Right renal pelvis (tissue), 4 donors: ENCODE measurements at regions not wholly inside any gene's neighbourhood (a gene's known extent, or its start where the extent isn't known, plus 50 kb on each side); places are given as distances from the start of the nearest gene placed in this dataset.
"Not testable (repeated sequence)": the region's sequence is repeated elsewhere in the genome, so short reads cannot be mapped to it uniquely, and the experiment has no call there.

Source experiments
- DNase-seq, 4 donors: peaks; one replicate each; pipeline ENCODE4 v3.0.0-alpha.2; 2013; ENCODE audit warnings: low read depth in 4 of 4, low spot score in 3 of 4, missing footprints in 1 of 4

DNA sequence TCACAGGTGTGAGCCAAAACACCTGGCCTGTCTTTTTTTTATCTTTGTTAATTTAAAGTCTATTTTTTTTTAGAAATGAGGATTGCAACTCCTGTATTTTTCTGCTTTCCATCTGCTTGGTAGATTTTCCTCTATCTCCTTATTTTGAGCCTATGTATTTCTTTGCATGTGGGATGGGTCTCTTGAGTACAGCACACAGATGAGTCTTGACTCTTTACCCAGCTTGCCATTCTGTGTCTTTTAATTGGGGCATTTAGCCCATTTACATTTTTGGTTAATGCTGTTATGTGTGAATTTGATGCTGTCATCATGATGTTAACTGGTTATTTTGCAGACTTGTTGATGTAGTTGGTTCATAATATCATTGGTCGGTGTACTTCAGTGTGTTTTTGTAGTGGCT, 317.4 kb downstream of the IPO8 start:
- DNase-seq, result no peak

DNA sequence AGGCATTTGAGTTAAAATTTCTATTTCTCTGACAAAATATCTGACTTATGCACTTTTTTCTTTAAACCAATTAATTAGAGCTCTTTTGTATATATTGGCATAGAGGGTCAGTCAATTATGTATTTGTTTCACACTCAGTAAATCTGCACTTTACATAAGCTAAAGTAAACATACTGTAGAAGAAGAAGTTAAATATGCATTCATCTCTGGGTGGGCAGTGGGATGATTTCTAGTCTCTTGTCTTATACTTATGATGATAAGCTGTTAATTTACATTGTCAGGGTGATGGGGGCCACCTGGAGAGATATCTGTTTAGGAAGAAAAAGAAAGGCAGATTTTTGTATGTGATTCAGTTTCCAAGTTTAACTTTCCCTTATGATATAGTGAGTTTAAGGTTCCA, 330.8 kb downstream of the IPO8 start:
- no peak for DNase-seq

DNA sequence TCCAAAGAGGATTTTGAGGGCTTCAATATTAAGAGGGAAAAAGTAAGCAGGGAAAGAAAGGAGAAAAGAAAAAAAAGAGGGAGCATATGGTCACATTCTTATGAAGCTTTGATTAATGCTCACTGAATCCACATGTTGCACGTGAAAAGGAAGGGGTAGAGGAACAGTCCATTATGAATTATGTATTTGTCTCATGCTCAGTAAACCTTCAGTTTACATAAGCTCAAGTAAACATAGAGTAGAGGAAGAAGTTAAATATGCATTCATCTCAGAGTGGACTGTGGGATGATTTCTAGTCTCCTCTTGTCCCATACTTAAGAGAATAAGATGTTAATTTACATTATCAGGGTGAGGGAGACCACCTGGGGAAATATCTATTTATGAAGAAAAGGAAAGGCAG, 334.5 kb downstream of the IPO8 start:
- no peak for DNase-seq

DNA sequence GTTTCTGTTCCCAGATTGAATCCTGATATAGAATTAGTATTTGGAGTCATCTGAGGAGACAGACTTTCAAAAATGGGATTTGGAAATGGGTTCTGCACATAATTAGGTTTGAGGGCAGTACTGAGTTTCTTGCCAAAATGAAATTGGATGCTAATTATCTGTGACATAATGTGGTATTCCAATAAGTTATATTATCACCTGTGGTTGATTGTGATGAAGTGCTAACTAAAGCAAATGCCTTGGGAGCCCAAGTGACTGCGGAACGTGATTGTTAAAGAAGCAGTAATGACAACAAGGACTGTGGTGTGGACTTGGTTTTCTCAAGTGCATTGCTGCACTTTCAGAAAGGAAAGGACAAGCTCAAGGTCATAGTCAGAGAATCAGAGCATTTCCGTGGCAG, 337.0 kb downstream of the IPO8 start:
- DNase-seq, result no peak

DNA sequence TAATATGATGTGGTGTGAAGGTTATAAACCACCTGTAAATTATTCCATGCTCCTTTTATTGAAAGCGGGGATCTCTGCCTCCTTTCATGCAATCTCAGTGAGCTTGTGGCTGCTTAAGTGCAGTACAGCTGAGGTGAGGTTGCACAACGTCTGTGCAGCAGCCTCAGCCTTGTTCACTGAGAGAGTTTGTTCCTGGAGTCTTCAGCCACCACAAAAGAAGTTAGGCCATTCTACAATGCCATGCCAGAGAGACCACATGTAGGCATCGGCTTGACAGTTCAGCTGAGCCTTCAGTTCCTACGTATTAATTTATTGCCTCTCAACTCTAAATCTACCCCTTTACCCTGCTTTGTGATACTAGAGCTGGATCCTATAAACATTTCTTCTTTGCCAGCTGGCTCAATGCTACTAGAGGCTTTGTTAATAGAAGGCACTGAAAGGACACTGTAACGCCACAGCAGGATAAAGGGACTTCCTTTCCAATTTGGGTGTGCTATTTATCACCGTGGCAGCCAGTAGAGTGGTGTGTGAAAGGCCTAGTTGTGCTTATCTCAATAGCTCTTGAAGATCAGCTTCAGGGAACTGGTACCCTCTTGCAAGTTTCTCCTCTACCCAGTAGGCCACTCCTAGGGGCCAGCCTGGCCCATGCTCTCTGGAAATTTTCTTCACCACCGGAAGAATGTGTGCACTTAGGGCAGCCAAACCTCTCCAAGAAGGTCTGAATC, 337.7 kb downstream of the IPO8 start:
- DNase-seq, result no peak

DNA sequence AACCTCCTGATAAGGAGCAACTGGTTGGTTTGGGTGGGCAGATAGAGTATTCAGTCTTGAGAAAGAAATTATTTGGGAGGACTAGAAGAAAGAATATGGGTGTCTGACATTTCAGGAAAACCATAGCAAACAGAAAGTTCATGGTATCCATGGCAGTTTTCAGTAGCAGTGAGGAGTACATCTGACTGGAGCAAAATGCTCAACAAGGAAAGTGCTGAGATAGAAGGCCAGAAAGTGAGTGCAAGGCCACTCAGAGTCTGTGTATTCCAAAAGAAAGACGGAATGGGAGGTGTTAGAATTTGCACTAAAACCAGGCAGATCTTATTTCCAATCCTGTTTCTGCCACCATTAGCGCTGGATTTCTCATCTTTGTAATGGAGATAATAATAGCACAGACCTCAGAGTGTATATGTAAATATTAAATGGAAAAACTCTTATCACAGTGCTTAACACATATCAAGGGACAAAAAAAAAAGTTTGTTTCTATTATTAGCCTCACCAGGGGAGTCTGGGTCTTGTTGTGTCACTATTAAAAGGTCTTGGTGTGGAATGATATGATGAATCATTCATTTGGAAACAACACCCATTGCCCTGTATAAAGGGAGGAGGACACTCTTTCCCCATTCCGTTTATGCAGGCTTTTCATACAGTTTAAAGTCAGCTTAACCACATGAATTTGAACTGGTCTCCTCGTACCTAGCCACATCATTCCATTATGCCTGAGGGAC, 349.8 kb downstream of the IPO8 start:
- no peak for DNase-seq

DNA sequence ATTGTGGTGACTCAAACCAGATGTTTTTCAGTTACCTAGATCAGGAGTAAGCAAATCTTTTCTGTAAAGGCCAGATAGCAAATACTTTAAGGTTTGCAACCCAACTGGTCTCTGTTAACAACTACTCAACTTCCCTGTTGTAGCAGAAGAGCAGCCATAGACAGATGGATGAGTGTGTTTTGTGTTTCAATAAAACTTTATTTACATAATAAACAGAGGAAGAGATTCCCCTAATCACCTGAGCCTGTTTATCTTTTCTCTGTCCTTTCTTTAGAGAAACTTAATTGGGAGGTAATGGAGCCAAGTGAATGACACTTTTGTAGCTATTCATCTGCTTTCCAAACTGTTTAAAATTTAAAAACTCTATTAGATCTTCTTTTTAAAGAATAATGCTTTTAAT, 365.1 kb downstream of the IPO8 start:
- no peak for DNase-seq

DNA sequence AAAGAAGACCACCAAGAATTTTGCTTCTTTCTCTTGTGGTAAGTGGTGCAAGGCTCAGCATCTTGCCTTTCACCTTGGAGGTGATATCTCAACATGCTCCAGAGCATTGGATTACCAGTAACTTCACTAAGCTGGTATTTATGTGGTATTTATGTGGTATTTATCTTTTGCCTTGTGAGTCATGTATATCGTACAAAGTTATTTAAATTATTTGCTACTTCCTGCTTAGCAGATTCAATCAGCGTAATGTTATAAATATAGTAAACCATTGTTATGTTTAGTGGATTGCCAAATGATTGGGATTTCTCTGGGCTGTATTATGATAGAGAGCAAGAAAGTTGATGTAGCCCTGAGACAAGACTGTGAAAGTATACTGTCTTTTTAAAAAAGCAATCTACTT, 366.4 kb downstream of the IPO8 start:
- DNase-seq, result no peak

DNA sequence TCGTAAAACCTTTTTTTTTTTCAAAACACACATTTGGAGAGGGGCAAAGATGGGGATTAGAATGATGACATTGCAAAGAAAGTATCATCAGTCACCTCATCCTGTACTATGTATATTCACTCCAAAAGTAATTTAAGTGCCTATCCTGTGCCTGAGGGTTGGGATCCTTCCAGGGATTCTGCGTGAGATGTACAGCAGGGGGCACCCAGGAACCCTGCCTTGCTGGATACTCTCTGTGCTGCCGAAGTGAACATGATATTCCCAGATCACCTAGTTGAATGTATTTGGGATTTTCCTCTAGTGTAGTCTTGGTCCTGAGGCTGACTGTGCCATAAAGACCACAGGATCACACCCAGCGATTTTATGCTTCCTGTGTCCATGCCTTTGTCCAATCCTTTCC, 372.7 kb downstream of the IPO8 start:
- DNase-seq, result no peak

DNA sequence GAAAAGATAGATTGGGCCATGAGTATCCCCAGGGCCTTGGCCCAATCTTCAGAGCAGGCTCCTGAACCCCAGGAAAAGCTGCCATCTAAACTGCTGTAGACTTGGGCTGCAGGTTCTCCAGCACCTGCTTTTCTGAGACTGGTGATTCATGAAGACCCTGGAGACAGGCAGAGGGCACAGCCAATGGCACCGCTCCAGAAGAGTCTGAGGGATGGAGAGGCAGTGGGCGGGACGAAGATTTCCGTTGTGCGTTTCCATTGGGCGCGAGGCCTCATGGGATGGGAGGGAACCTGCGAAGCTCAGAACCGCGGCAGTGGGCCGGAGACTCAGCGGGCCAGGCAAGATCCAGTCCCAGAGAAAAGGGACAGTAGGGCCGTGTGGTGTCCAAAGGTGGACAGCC, 375.1 kb downstream of the IPO8 start:
- DNase-seq, result no peak

DNA sequence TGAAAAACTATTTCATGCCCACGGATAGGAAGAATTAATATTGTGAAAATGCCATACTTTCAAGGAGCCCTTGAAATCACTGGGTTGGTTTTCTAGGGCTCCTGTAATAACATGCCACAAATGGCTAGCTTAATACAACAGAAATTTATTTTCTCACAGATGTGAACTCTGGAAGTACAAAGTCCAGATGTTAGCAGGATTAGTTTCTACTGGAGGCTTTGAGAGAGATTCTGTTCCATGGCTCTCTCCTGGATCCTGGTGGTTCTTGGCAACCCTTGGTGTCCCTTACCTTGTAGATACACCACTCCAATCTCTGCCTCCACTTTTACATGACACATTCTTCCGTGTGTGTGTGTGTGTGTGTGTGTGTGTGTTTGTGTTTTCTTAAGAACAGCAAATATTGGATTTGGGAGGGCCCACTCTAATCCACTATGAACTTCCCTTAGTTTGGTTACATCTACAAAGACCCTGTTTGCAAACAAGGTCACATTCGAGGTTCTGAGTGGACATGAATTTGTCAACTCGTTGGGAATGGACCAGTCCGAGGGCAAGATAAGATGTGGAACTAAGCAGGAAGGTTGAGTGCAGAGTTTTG, 381.1 kb downstream of the IPO8 start:
- DNase-seq, result no peak

DNA sequence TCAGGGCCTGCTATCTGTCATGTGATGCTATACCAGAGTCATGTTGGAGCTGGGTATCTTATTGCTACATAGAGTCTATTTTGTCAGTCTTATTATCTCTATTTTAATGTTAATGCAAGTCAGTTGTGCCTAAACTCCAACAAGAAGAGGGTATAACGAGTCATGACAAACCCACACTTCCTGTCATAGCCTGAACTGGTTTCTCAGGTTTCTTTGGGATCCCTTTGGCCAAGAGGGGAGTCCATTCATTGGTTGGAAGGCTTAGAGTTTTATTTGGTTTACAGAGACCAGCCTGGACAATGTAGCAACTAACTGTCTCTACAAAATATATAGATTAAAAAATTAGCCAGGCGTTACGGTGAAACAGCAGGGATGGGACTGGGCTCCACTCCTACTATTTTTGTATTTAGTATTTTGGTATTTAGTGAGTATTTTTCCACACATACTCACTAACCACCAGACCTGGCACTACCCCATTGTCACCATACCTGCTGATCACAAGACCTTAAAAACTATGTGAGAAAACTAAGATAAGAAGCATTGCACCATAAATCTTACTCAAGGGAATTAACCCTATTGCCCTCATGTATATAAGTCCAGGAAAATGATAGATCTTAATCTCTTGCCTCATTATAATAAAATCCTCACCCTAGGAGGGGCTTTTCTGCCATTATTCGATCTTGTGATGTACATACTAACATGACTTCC, 387.5 kb downstream of the IPO8 start:
- DNase-seq, result no peak

DNA sequence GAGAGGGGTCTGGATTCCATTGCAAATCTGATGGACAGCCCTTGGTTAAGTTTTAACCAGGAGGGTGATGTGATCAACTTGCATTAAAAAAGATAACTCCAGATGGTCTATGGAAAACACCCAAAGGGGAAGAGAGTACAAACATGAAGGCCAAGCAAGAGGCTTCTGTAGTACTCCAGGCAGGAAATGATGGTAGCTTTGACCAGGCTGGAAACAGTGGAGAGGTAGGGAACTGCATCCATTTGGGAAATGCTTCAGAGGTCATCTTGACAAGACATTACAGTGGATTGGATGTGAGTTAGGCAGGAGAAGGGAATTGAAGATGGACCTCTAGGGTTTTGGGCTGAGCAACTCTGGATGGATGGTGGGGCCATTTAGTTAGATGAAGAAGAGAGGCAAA, 391.1 kb downstream of the IPO8 start:
- no peak for DNase-seq

DNA sequence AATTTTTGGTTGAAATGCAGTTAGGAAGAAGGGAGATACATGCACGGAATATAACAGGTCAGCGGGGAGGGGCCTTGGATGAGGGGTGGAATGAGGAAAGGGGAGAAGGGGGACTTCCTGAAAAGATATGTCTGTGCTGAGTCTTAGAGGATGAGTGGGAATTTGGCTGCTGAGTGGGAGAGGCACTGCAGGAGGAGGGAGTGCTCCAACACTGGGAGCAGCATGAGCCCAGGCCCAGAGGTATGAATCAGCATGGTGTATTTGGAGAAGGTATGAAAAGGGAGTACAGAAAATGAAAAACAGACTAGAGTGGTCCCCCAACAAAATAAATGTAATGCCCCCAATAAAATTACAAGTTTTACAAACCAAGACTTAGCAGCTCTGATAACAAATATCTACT, 394.4 kb downstream of the IPO8 start:
- no peak for DNase-seq

DNA sequence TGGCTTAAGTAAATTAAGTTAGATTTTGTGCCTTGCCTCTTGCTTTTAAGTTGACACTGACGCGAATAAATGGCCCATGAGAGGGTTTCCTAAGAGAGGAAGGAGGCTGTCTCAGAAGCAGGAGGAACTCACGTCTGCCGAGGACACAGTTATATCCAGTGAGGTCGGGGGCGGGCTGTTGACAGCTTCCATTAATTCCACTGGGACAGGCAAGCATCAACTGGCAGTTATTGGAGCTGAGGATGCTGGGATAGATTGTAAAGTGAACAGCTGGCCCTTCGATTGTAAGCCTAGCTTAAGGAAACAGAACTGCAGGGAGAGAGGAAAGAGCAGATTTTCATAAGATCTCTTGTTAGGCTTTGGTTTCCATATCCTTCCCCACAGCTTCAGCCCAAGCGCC, 399.2 kb downstream of the IPO8 start:
- peak in 1 of 4 donors; percentile 5 for DNase-seq

DNA sequence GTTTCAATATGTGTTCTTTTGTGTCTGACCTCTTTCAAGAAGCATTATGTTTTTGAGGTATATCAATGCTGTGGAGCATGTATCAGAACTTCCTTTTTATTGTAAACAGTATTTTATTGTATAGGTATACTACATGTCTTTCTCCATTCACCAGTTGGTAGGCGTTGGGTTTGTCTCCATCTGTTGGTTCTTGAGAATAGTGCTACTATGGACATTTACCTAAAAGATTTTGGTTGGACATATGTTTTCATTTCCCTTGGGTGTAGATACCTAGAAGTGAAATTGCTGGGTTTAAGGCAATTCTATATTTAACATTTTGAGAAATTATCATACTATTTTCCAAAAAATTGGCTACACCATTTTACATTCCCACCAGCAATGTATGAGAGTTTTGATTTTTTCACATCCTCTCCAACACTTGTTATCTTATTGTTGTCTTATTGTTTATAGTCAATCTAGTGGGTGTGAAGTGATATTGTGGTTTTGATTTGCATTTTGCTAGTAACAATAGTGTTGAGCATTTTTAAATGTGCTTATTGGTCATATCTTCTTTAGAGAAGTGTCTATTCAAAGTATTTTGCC, 409.2 kb downstream of the IPO8 start:
- peak in 2 of 4 donors; percentile 5 to 7 for DNase-seq

DNA sequence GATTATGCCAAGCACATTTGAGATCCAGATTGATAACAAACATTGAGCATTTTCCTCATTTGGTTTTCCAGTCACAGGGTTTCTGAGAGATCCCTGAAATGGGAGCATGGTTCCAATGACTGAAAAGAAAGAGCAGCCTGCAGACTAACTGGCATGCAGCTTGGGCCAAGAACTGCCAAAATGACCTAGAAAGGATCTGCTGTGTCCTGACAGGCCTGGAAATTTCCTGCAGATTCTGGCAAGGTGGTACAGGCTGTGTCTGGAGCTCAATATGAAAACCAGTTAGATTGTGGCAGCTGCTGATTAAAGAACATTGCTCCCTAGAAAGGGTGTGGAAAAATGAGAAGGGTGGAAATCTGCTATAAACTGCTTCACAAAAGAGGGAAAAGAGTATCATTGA, 417.3 kb downstream of the IPO8 start:
- DNase-seq, result no peak

DNA sequence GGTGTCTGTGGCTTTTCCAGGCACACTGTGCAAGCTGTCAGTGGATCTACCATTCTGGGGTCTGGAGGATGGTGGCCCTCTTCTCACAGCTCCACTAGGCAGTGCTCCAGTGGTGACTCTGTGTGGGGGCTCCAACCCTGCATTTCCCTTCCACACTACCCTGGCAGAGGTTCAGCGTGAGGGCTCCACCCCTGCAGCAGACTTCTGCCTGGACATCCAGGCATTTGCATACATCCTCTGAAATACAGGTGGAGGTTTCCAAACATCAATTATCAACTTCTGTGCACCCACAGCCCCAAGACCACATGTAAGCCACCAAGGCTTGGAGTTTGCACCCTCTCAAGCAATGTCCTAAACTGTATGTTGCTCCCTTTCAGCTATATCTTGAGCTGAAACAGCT, 423.2 kb downstream of the IPO8 start:
- DNase-seq, result not testable (repeated sequence)

DNA sequence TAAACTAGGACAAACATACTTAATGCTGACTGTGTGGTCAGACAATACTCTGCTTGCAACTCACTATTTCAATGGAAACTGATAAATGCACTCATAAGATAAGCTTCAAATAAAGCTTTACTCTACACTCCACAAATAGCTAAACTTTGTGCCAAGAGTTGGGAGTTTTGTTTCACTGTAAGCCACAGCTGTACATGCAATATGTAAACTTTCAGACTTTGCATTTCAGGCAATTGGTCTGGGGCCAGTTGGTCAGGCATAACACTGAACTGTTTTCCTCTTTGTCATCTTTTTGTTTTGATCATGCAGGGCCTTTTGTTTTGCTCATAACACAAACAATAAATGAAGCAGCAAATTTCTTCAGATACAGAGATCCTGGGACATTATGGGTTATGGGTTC, 426.2 kb downstream of the IPO8 start:
- no peak for DNase-seq

DNA sequence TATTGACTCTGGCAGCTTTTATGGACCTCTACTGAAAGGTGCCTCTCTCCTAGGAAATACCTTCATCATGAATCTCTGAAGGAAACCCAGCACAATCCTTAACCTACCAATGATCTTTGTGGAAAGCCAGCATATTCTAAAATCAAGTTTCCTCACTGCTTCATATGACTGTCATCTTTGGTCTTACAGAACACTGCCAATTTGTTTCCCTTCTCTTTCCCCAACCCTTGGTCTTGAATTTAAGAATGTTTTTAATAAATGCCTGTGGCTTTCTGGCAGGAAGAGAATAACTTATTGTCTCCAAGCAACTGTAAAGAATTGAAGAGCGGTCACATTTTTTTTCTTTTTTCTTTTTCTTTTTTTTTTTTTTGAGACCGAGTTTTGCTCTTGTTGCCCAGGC, 427.6 kb downstream of the IPO8 start:
- no peak for DNase-seq

DNA sequence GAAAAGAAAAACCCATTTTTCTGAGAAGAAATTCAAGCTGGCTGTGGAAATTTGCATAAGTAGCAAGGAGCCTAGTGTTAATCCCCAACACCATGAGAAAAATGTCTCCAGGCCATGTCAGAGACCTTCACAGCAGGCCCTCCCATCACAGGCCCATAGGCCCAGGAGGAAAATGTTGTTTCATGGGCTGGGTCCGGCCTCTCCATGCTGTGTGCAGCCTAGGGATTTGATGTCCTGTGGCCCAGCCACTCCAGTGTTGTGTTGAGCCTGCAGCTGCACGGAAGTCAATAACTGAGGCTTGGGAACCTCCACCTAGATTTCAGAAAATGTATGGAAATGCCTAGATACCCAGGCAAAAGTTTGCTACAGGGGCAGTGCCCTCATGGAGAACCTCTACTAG, 432.2 kb downstream of the IPO8 start:
- DNase-seq, result no peak
